Natural killer cell treated with Interleukin-12 subunit alpha and Interleukin-12 subunit beta and Interleukin-15 and Interleukin-18, amount 100 ng/mL, for 72 hours (primary cell): ENCODE measurements at regions not wholly inside any gene's neighbourhood (a gene's known extent, or its start where the extent isn't known, plus 50 kb on each side); places are given as distances from the start of the nearest gene placed in this dataset.
"Not testable (repeated sequence)": the region's sequence is repeated elsewhere in the genome, so short reads cannot be mapped to it uniquely, and the experiment has no call there.

Experiments used
- ATAC-seq, 2 donors: fragments of 150-1000 bp; cut with Tn5 transposase in 1 of 2; sonication (Bioruptor Pico), chemical (Tn5 transposase) in 1 of 2; 2 replicates each; pipeline ENCODE4 v1.10.0; 2021
- DNase-seq: peaks from one replicate; pipeline ENCODE4 v3.0.0; 2022; ENCODE audit warnings: low spot score
- H3K27ac Mint-ChIP-seq, 2 donors: 1 replicate in 1 of 2; 2 replicates in 1 of 2; pipeline ENCODE4 v1.8.0; 2022; ENCODE audit warnings: mixed read lengths in 2 of 2, mild to moderate bottlenecking in 1 of 2, moderate library complexity in 1 of 2
- H3K27me3 Mint-ChIP-seq, 2 donors: 1 replicate in 1 of 2; 2 replicates in 1 of 2; pipeline ENCODE4 v1.8.0; 2022; ENCODE audit warnings: mixed read lengths in 2 of 2
- H3K36me3 Mint-ChIP-seq: one replicate; pipeline ENCODE4 v1.8.0; 2022; ENCODE audit warnings: mixed read lengths
- H3K4me1 Mint-ChIP-seq, 2 donors: 1 replicate in 1 of 2; 2 replicates in 1 of 2; pipeline ENCODE4 v1.8.0; 2022; ENCODE audit warnings: low read depth in 2 of 2, mixed read lengths in 2 of 2, mild to moderate bottlenecking in 1 of 2
- H3K4me3 Mint-ChIP-seq: one replicate; pipeline ENCODE4 v1.8.0; 2022; ENCODE audit warnings: mixed read lengths
- H3K9me3 Mint-ChIP-seq: 2 replicates; pipeline ENCODE4 v1.8.0; 2022; ENCODE audit warnings: mixed read lengths

DNA sequence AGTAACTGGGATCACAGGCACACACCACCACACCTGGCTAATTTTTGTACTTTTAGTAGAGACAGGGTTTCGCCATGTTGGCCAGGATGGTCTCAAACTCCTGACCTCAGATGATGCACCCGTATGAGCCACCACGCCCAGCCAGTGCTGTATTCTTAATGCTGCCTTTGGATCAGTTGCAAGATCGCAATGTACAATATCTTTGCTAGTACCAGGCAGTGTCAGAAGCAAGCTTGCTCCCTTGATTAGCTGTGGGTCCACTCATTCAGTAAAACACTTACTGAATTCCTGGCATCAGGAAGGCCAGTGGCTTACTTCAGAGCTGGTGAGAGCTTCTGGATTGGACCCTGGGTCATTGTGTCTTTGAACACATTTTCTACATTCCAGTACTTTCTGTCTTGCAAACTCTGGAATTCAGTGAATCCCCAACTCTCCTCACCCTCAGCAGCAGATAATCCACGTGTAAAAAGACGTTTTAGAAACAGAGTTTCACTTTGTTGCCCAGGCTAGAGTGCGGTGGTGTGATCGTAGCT lies 1183.7 kb downstream of the AACS start:
- Mint-ChIP-seq H3K36me3 (no peaks in the 10 kb centered on the region), H3K4me1 (no peaks in the 10 kb centered on the region), H3K27me3 (no peaks in the 10 kb centered on the region), H3K4me3 (no peak overlapping the region), H3K27ac (no peak overlapping the region), H3K9me3 (peaks cover 12% of the 10 kb centered on the region)
- ATAC-seq (no peak), DNase-seq (no peak)

DNA sequence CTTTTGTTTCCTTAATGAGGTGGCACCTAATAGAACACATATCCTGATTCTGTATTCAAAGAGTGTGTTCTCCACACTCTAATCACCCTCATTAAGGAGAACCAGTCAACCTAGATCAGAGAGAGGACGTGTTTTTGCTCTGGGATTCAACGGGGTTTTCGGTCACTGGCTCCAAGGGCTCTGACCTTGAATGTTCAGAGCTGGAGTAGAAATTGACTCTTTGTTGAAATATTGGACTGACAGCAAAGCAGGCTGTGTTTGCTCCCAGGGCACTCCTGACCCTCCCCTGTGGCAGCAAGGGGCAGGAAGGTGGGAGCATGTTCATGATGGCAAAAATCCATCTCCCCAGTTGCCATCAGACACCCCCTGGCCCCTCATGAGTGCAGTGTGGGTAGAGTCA lies 1193.0 kb downstream of the AACS start:
- Mint-ChIP-seq H3K27me3 (no peaks in the 10 kb centered on the region), H3K36me3 (no peaks in the 10 kb centered on the region), H3K4me1 (no peaks in the 10 kb centered on the region), H3K9me3 (peaks cover 15% of the 10 kb centered on the region), H3K27ac (no peak overlapping the region), H3K4me3 (no peak overlapping the region)
- DNase-seq: no peak
- ATAC-seq: no peak

DNA sequence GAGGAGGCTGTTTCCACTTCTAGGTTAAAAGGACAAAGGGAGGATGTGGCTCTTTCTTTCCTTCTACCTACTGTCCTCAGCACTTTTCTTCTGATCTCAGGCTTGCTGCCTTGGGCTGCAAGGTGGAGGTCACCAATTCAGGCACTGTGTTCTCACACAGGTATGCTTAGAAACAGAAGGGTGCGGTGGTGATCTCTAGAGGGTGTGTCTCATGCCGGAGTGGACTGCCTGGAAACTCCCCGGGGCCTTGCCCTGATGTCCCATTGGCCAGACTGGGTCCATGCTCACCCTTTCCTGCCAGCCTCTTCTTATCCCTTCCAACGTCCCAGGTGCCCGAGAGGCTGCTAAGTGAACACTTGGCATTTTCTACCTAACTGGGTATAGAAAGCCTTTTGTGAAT lies 1197.6 kb downstream of the AACS start:
- Mint-ChIP-seq H3K36me3 (peaks cover 6% of the 10 kb centered on the region), H3K9me3 (peaks cover 9% of the 10 kb centered on the region), H3K27me3 (no peaks in the 10 kb centered on the region), H3K4me3 (no peak overlapping the region), H3K4me1 (no peaks in the 10 kb centered on the region), H3K27ac (no peak overlapping the region)
- DNase-seq (no peak), ATAC-seq (no peak)

DNA sequence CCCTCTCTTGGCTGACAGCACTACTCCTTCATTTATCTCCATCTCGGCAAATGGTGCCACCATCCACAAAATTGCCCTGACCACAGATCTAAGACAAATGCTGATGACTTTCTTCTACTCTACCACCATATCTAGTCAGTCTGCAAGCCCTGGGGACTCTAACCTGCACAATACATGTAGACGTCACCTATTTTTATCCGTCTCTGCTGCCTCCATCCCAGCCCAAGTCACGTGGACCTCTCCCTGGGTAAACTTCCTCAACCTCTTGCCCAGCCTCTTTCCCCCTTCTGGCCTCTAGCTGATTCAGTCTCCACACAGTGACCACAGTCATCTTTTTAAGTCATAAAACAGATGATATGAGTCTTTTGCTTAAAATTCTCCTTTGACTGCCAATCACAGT lies 1203.0 kb downstream of the AACS start:
- H3K36me3 Mint-ChIP-seq: peaks cover 12% of the 10 kb centered on the region
- H3K27ac Mint-ChIP-seq: no peak overlapping the region
- no peaks in the 10 kb centered on the region for H3K27me3 Mint-ChIP-seq
- no peak overlapping the region for H3K4me3 Mint-ChIP-seq
- H3K4me1 Mint-ChIP-seq: no peaks in the 10 kb centered on the region
- peaks cover 11% of the 10 kb centered on the region for H3K9me3 Mint-ChIP-seq
- DNase-seq (no peak), ATAC-seq (no peak)

DNA sequence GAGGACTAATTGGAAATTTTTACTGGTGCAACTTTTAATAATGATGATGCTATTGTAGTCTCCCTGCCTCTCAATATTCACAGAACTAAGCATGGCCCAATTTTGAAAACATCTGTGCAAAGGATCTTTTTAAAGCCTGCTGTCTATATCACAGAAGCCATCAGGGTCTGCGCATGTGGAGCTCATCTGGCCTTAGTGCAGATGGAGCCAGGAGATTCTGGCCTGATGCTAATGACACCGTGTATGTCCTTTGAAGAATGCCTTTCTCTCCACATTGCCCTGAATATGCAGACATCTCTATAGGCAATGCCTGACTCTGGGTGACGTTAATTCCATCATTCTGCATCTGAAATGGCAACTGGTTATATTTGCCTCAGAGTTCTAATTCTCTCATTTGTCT lies 1205.9 kb downstream of the AACS start:
- DNase-seq (no peak), ATAC-seq (no peak)
- Mint-ChIP-seq H3K4me1 (no peaks in the 10 kb centered on the region), H3K36me3 (peaks cover 11% of the 10 kb centered on the region), H3K9me3 (peaks cover 13% of the 10 kb centered on the region), H3K27ac (no peak overlapping the region), H3K4me3 (no peak overlapping the region), H3K27me3 (no peaks in the 10 kb centered on the region)

DNA sequence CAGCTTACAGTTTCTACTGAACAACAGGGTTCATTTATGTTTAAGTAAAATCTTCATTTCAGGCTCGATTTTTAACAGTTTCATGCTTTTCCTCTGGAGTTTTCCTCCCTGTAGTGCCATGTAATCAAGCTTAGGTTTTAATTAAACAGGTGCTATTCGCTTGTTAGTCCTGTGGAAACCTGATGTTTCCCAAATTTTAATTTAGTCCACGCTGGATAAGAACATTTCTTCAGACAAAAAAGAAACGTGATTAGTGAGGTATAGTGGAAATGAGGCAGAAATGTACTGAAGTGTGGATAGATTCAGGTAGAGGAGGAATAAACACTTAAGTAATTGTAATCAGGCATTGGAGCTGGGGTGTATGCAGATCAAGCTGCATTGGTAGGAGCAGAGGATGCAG lies 1217.5 kb downstream of the AACS start:
- DNase-seq: no peak
- no peak overlapping the region for H3K4me3 Mint-ChIP-seq
- no peaks in the 10 kb centered on the region for H3K36me3 Mint-ChIP-seq
- no peaks in the 10 kb centered on the region for H3K4me1 Mint-ChIP-seq
- no peak overlapping the region for H3K27ac Mint-ChIP-seq
- H3K9me3 Mint-ChIP-seq: peaks cover 14% of the 10 kb centered on the region
- H3K27me3 Mint-ChIP-seq: no peaks in the 10 kb centered on the region
- ATAC-seq: no peak

DNA sequence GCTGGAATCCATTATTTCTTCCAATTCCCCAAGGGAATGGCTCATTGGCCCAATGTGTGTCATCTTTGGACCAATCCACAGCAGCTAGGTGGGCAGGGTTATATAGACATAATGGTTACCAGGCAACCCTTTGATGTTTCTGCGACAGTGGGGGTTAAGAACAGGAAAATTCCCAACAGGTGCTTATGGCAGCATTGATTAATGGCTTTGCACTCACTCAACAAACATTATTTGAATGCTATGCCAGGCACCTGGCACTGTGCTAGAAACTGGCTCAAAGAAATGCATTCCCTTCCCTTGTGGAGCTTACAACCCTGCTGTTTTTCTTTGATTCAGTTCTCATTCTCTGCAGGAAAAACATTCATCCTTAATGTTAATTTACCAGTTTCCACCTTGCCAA lies 1221.0 kb downstream of the AACS start:
- Mint-ChIP-seq H3K27ac (no peak overlapping the region), H3K4me3 (no peak overlapping the region), H3K27me3 (no peaks in the 10 kb centered on the region), H3K4me1 (no peaks in the 10 kb centered on the region), H3K9me3 (peaks cover 14% of the 10 kb centered on the region), H3K36me3 (no peaks in the 10 kb centered on the region)
- DNase-seq: no peak
- no peak for ATAC-seq

DNA sequence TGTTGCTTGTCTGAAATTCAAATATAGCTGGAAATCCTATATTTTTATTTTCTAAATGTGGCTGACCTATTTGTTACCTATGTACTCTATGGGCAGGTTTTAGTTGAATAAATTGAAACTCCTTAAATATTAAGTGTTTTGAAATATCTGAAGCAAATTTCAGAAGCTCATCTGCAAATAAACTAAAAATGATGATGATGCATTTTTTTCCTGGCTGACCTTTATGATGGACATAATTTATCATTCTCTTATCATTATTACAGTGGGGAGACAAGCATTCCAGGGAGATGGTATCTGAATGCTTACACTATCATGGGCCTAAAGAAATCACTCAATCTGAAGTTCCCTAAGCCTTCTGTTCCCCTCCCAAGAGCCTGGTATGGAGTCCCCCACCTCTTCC lies 1225.2 kb downstream of the AACS start:
- H3K36me3 Mint-ChIP-seq: no peaks in the 10 kb centered on the region
- DNase-seq (no peak), ATAC-seq (no peak)
- no peak overlapping the region for H3K27ac Mint-ChIP-seq
- no peaks in the 10 kb centered on the region for H3K27me3 Mint-ChIP-seq
- peaks cover 10% of the 10 kb centered on the region for H3K9me3 Mint-ChIP-seq
- no peaks in the 10 kb centered on the region for H3K4me1 Mint-ChIP-seq
- H3K4me3 Mint-ChIP-seq: no peak overlapping the region

DNA sequence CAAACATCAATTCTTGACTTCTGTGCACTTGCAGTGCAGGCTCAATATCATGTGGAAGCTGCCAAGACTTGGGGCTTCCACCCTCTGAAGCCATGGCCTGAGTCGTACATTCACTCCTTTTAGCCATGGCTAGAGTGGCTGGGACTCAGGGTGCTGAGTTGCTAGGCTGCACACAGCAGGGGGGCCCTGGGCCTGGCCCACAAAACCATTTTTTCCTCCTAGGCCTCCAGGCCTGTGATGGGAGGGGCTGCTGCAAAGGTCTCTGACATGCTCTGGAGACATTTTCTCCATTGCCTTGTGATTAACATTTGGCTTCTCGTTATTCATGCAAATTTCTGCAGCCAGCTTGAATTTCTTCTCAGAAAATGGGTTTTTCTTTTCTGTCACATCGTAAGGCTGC lies 1226.8 kb downstream of the AACS start:
- peaks cover 13% of the 10 kb centered on the region for H3K9me3 Mint-ChIP-seq
- H3K27ac Mint-ChIP-seq, DNase-seq, H3K36me3 Mint-ChIP-seq, H3K4me3 Mint-ChIP-seq, H3K4me1 Mint-ChIP-seq, ATAC-seq, H3K27me3 Mint-ChIP-seq: not testable (repeated sequence)

DNA sequence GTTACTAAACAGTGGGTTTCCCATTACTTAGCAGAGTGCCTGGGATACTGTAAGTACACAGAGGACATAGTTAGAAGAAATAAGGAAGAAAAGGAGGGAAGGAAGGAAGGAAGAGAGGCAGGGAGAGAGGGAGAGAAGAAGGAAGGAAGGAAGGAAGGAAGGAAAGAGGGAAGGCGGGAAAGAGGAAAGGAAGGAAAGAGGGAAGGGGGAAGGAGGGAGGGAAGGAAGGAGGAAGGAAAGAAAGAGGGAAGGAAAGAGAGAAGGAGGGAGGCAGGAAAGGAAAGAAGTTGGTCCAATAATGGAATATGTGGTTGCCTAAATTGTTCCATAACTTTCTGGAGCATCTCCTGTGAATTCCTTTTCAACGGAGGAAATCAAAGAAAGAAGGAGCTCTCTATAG lies 1230.4 kb downstream of the AACS start:
- no peak overlapping the region for H3K27ac Mint-ChIP-seq
- H3K4me3 Mint-ChIP-seq: no peak overlapping the region
- H3K27me3 Mint-ChIP-seq: no peaks in the 10 kb centered on the region
- no peak for DNase-seq
- H3K4me1 Mint-ChIP-seq: no peaks in the 10 kb centered on the region
- no peaks in the 10 kb centered on the region for H3K36me3 Mint-ChIP-seq
- peaks cover 19% of the 10 kb centered on the region for H3K9me3 Mint-ChIP-seq
- ATAC-seq: no peak

DNA sequence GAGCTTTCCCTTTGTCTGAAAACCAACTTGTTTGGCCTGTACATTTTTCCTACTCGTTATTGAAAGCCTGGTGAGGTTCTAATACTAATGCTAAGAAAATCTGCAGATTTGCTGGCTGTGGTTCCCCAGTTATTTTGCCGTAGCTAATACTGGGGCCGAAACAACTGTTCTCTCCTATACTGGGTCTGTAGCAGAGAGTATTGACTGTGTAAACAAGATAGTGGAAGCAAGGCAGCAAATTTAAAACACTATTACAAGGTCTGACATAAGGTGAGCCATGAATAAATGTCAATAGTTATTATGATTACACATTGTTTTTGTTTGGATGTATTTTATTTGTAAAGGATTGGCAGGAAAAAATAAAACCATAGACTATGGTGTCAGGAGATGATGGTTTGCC lies 1244.0 kb downstream of the AACS start:
- ATAC-seq (no peak), DNase-seq (no peak)
- peaks cover 9% of the 10 kb centered on the region for H3K9me3 Mint-ChIP-seq
- H3K27ac Mint-ChIP-seq: no peak overlapping the region
- no peaks in the 10 kb centered on the region for H3K36me3 Mint-ChIP-seq
- no peak overlapping the region for H3K4me3 Mint-ChIP-seq
- no peaks in the 10 kb centered on the region for H3K4me1 Mint-ChIP-seq
- H3K27me3 Mint-ChIP-seq: no peaks in the 10 kb centered on the region

DNA sequence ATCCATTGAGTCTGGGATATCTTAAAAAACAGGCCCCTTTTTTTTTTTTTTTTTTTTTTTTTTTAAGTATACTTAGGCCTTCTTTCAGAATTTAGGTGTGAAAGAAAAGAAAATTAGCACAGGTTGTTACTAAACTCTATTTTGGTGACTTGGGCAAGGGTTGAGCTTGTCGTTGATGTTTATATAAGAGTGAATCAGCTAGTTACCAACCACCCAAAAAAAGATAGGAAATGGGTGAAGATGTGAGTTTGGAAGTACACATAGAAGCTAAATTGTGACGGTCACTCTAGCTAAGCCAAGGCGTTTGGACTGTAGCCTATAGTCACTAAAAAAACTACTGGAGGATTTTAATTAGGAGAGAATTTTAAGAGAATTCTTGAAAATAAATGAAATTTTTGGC lies 1247.2 kb downstream of the AACS start:
- Mint-ChIP-seq H3K4me1 (no peaks in the 10 kb centered on the region), H3K9me3 (peaks cover 12% of the 10 kb centered on the region), H3K4me3 (no peak overlapping the region), H3K36me3 (no peaks in the 10 kb centered on the region), H3K27ac (no peak overlapping the region), H3K27me3 (no peaks in the 10 kb centered on the region)
- ATAC-seq (no peak), DNase-seq (no peak)

DNA sequence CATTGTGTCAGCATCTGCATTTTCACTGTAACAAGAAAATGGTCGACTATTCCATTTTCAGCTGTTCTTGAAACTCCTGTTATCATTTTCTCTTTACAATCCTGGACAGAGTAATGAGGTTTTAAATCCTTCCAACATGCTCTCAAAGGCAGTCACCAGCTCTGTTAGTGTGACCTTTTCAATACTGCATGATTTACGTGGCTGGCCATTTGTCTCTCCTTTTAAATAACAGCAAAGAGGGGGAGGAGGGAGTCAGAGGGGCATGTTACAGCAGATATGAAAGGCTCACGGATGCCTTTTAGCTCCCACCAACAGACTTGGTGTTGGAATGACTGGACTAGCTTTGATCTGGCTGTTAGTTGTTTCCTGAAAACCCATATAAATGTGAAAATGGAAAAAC lies 1251.2 kb downstream of the AACS start:
- H3K36me3 Mint-ChIP-seq: no peaks in the 10 kb centered on the region
- no peaks in the 10 kb centered on the region for H3K4me1 Mint-ChIP-seq
- DNase-seq: no peak
- ATAC-seq: no peak
- H3K27me3 Mint-ChIP-seq: no peaks in the 10 kb centered on the region
- H3K27ac Mint-ChIP-seq: no peak overlapping the region
- peaks cover 12% of the 10 kb centered on the region for H3K9me3 Mint-ChIP-seq
- no peak overlapping the region for H3K4me3 Mint-ChIP-seq

DNA sequence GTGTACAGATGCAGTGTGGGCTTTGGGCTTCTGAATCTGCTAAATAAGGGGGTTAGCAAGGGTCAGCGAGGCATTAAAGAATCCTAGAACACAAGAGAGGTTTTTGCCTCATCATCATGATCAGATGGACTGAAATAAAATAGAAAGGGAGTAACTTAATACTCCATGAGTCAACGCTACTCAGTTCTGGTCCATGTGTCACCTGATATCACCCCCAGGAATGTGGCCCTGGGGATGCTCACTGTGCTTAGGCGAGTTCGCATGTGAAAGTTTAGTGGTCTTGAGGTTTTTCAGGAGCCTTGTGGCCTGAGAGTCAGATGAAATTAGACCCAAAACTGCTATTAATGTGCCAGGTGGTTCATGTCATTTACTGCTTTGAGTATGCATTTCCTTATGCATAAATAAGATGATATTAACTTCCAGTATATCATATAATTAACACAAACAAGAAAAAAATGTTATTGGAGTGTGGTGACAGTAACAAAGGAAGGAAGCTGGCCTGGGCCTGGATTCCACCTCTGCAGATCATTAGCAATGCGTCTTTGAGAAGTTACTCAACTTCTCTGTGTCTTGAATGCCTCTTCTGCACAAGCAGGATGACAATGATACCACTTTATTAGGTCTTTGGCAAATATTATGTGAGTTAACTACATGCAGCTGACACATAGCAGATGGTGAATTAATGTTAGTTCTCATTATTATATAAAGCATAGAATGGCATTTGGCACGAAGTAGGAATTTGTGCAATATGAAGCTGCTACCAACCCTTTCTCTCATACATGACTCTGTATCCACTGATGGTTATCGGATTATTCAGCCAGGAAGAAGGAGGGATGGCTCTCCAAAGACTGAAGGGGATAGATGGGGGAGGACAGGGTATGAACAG lies 1272.6 kb downstream of the AACS start:
- Mint-ChIP-seq H3K4me1 (no peaks in the 10 kb centered on the region), H3K4me3 (no peak overlapping the region), H3K36me3 (no peaks in the 10 kb centered on the region), H3K27ac (no peak overlapping the region), H3K27me3 (no peaks in the 10 kb centered on the region), H3K9me3 (peaks cover 15% of the 10 kb centered on the region)
- ATAC-seq: no peak
- no peak for DNase-seq

DNA sequence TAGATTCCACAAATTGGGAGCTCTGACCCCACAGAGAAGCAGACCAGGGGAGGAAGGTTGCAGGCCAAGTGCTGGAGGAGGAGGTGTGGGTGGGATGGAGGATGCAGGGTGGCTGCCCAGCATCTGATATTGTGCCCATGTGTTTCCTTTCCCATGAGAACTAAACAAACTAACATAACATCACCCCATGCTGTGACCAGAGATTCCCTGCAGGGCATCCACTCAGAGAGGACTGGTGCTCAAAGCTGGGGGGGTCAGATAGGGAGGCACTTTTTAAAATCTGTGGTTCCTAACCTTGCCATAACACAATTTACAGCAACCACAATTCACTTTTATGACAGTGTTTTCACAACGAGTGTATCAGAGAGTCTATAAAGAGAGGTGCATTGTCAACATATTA lies 1277.6 kb downstream of the AACS start:
- DNase-seq: no peak
- no peaks in the 10 kb centered on the region for H3K27me3 Mint-ChIP-seq
- no peaks in the 10 kb centered on the region for H3K36me3 Mint-ChIP-seq
- no peak overlapping the region for H3K27ac Mint-ChIP-seq
- H3K4me1 Mint-ChIP-seq: no peaks in the 10 kb centered on the region
- H3K4me3 Mint-ChIP-seq: no peak overlapping the region
- peaks cover 21% of the 10 kb centered on the region for H3K9me3 Mint-ChIP-seq
- no peak for ATAC-seq
